Adipocyte (in vitro differentiated cells): ENCODE measurements at regions not wholly inside any gene's neighbourhood (a gene's known extent, or its start where the extent isn't known, plus 50 kb on each side); places are given as distances from the start of the nearest gene placed in this dataset.

ENCODE experiments used
- DNase-seq: peaks from one replicate; pipeline ENCODE4 v3.0.0-alpha.2; 2015; ENCODE audit warnings: low read depth
- H3K27me3 ChIP-seq: replicated peaks from 2 replicates; pipeline ENCODE4 v1.7.0; 2013; ENCODE audit warnings: mild to moderate bottlenecking, low read length, moderate library complexity; ENCODE audit not compliant: control insufficient read depth, insufficient read depth
- H3K36me3 ChIP-seq: 2 replicates; pipeline ENCODE4 v1.7.0; 2013; ENCODE audit warnings: low read length, mild to moderate bottlenecking, moderate library complexity; ENCODE audit not compliant: control insufficient read depth, insufficient read depth, severe bottlenecking
- H3K4me1 ChIP-seq: 2 replicates; pipeline ENCODE4 v1.7.0; 2013; ENCODE audit warnings: mild to moderate bottlenecking, low read length, moderate library complexity; ENCODE audit not compliant: control insufficient read depth, insufficient read depth
- H3K4me3 ChIP-seq: 2 replicates; pipeline ENCODE4 v1.7.0; 2013; ENCODE audit warnings: mild to moderate bottlenecking, low read length, moderate library complexity
- H3K9ac ChIP-seq: 2 replicates; pipeline ENCODE4 v1.7.0; 2013; ENCODE audit warnings: mild to moderate bottlenecking, low read length, moderate library complexity
- H3K9me3 ChIP-seq: 2 replicates; pipeline ENCODE4 v1.7.0; 2013; ENCODE audit warnings: mild to moderate bottlenecking, low read length, moderate library complexity; ENCODE audit not compliant: control insufficient read depth

DNA sequence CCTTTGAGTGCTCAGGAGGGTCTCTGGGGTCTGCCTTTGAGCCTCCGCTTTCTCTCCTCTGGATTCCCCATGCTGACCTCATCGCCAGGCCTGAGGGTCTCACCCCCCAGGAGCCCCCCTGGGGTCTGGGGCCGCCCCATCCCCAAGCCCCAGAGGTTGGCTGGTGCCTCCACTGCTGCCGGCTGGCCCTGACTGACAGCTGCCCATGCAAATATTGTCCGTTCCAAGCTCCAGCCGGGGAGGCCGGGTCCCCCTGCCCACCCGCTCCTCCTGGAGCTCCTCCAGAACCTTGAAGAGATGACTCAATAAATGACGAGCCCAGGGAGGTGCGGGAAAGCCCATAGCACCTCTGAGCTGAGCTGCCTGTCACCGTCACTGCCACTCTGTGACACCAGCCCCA is 173.8 kb downstream of the RBFOX3 start:
- H3K4me1 ChIP-seq = no peaks in the 10 kb centered on the region
- no peak overlapping the region for H3K9ac ChIP-seq
- H3K36me3 ChIP-seq = no peaks in the 10 kb centered on the region
- DNase-seq = no peak
- H3K9me3 ChIP-seq = peaks cover 7% of the 10 kb centered on the region
- no peak overlapping the region for H3K4me3 ChIP-seq
- peaks cover 63% of the 10 kb centered on the region for H3K27me3 ChIP-seq

GRCh38 chr17:79435962-79436361 is 174.9 kb downstream of the RBFOX3 start:
- no peaks in the 10 kb centered on the region for H3K4me1 ChIP-seq
- peaks cover 62% of the 10 kb centered on the region for H3K27me3 ChIP-seq
- no peak overlapping the region for H3K4me3 ChIP-seq
- H3K9ac ChIP-seq = no peak overlapping the region
- no peak for DNase-seq
- no peaks in the 10 kb centered on the region for H3K36me3 ChIP-seq
- peaks cover 7% of the 10 kb centered on the region for H3K9me3 ChIP-seq

- H3K36me3 ChIP-seq = no peaks in the 10 kb centered on the region
- DNase-seq = no peak
- H3K9me3 ChIP-seq = peaks cover 7% of the 10 kb centered on the region
- no peaks in the 10 kb centered on the region for H3K4me1 ChIP-seq
- no peak overlapping the region for H3K4me3 ChIP-seq
- H3K27me3 ChIP-seq = peaks cover 60% of the 10 kb centered on the region
- H3K9ac ChIP-seq = no peak overlapping the region
Observed at GRCh38 chr17:79435296-79435695, 175.6 kb downstream of the RBFOX3 start.

DNA sequence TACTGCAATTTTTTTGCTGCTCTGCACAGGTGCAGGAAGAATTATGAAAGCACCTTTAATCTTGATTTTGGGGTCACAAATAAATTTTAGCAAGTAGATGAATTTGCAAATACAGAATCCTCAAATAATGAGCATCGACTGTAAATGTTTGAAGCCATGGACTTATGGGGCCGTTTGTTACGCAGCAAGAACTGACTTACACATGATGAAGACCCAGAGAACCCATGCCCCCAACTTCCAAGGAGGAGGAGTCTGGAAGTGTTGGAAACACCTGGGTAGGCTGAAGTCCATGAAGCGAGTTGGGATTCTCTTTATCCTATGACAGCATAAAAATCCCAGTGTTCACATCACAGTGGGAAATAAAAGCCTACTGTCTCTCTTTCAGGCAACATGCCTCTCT is 176.6 kb downstream of the RBFOX3 start:
- Histone ChIP-seq H3K4me1 (no peaks in the 10 kb centered on the region), H3K9ac (no peak overlapping the region), H3K9me3 (peaks cover 7% of the 10 kb centered on the region), H3K36me3 (no peaks in the 10 kb centered on the region), H3K4me3 (no peak overlapping the region), H3K27me3 (peaks cover 54% of the 10 kb centered on the region)
- no peak for DNase-seq

DNA sequence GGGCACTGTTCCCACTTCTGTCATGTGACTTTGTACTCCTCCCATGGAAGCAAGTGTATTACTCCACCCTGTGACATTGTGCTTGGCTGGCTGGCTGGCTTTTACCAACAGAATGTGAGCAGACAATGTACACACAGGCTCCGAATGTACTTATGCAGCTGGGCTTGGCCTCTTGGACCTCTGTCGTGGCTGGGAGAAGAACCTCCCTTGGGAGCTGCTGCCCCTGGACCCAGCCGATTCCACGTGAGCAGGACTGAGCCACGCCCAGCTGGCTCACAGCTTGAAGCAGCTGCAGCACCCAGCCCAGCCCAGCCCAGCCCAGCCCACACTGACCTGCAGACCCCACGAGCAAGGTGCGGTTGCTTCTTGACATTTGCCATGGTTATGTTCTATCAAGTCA is 177.5 kb downstream of the RBFOX3 start:
- Histone ChIP-seq H3K9ac (no peak overlapping the region), H3K27me3 (peaks cover 53% of the 10 kb centered on the region), H3K9me3 (peaks cover 7% of the 10 kb centered on the region), H3K36me3 (no peaks in the 10 kb centered on the region), H3K4me1 (no peaks in the 10 kb centered on the region), H3K4me3 (no peak overlapping the region)
- DNase-seq = no peak

- Histone ChIP-seq H3K27me3 (peaks cover 49% of the 10 kb centered on the region), H3K4me1 (no peaks in the 10 kb centered on the region), H3K9ac (no peak overlapping the region), H3K4me3 (no peak overlapping the region), H3K9me3 (peaks cover 7% of the 10 kb centered on the region), H3K36me3 (no peaks in the 10 kb centered on the region)
- DNase-seq = no peak
Observed at GRCh38 chr17:79431175-79431574, 179.7 kb downstream of the RBFOX3 start.

GRCh38 chr17:79429864-79430494 is 180.9 kb downstream of the RBFOX3 start:
- Histone ChIP-seq H3K9ac (no peak overlapping the region), H3K36me3 (no peaks in the 10 kb centered on the region), H3K9me3 (peaks cover 7% of the 10 kb centered on the region), H3K4me3 (no peak overlapping the region), H3K4me1 (no peaks in the 10 kb centered on the region), H3K27me3 (peaks cover 51% of the 10 kb centered on the region)
- no peak for DNase-seq

DNA sequence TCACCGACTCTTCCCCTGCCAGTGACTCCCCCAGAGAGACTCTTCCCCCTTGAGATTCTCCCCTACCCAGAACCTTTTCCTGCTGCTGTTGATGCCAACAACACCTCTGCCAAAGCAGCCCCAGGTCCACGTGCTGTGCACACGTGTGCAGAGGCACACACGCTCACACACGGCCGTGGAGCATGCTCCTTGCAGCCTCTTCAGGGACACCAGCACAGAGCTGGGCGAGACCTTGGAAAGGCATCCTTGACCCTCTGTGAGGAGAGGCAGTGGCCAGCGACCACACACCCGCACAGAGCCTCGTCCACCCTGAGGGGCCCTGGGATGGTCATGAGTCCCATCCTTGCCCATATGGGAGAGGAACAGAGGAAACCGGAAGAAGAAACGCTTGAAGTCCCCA is 181.9 kb downstream of the RBFOX3 start:
- DNase-seq = no peak
- peaks cover 2% of the 10 kb centered on the region for H3K9me3 ChIP-seq
- no peaks in the 10 kb centered on the region for H3K36me3 ChIP-seq
- H3K4me1 ChIP-seq = no peaks in the 10 kb centered on the region
- no peak overlapping the region for H3K4me3 ChIP-seq
- H3K27me3 ChIP-seq = peaks cover 44% of the 10 kb centered on the region
- no peak overlapping the region for H3K9ac ChIP-seq

DNA sequence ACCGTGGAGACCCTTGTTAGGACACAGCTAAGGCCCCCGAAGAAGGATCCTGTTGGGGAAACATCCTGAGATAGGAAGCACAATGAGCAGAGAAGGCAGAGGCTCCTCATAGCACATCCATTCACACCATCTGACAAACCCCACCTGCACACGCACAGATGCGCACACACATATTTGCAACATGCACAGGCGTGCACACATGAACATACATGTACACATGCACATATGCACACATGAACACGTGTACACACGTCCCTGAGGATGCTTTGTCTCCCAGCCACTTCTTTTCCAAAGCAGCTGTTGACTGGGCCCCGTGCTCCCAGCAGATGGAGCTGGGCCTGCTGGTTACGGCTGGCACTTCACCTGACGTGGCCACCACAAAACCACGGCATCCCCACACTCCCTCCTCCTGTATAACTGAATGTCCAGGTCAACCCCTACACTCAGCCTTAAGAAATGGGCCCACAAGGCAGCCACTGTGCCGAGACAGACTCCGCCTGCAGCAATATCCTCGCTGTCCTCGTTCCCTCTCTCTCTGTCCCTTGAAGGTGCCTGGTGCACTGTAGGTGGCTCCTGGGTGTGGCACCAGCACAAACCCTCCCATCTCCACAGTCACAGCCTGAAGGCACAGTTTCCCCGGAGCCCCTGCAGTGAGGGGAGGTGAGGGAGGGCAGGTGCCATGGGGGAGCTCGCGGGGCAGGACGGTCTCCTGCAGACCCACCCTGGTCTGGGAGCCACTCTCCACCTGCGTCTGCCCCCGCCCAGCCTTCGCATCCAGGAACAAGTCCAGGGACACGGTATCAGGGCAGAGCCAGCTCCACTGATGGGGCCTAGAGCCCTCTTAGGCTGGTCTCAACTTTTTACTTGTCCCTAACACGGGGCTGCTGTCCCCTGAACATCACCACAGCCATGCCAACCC is 183.0 kb downstream of the RBFOX3 start:
- H3K9ac ChIP-seq = no peak overlapping the region
- no peaks in the 10 kb centered on the region for H3K4me1 ChIP-seq
- H3K4me3 ChIP-seq = no peak overlapping the region
- DNase-seq = no peak
- H3K9me3 ChIP-seq = no peaks in the 10 kb centered on the region
- H3K27me3 ChIP-seq = peaks cover 37% of the 10 kb centered on the region
- no peaks in the 10 kb centered on the region for H3K36me3 ChIP-seq

DNA sequence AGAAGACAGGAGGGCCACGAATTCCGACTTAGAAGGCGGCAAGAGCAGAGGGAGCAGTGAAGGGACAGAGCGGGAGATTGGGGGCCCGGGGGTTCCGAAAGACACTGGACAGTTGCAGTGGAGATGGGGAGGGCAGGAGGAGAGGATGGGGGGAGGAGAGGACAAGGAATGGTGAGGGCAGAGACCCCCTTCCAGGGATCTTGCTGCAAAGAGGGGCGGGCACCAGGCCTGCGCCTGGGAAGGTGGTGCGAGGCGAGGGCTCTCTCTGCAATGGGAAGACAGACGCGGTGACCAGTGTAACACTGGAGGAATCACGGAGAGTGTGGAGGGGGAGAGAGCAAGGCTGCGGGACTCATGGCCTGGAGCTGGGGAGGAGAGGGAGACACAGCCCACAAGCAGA is 185.2 kb downstream of the RBFOX3 start:
- no peaks in the 10 kb centered on the region for H3K36me3 ChIP-seq
- no peaks in the 10 kb centered on the region for H3K9me3 ChIP-seq
- DNase-seq = no peak
- no peaks in the 10 kb centered on the region for H3K4me1 ChIP-seq
- peaks cover 35% of the 10 kb centered on the region for H3K27me3 ChIP-seq
- H3K4me3 ChIP-seq = no peak overlapping the region
- no peak overlapping the region for H3K9ac ChIP-seq

DNA sequence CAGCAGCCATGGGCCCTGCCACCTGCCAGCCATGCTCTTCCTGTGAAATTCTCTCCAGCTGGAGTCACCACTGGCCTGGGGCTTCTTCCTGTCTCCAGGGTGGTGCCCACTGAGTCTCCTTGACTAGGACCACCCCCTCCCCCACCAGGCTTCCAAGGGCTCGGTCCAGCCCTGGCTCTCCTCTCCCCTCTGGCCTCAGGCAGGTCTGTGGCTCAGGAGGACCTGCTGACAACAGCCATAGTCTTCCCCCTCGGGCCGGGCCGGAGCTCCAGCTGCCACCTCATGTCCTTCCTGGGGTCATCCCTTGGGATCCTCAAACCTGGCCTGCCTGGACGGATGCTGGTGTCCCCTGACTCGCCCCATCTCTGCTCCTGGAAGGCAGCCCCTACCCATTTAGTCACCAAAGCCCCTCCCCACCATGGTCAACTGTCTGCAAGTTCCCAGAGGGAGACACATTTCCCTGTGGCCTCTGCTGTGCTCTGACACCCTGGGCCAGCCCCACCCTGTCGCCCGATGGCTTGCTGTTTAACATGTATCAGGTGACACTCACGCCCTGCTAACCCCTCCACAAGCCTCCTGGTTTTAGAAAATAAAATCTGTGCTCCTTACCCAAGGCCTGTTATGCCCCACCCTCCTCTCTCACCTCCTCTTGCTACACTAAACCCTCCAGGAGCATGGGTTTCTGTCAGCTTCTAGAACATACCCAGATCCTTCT is 186.2 kb downstream of the RBFOX3 start:
- Histone ChIP-seq H3K27me3 (peaks cover 34% of the 10 kb centered on the region), H3K36me3 (no peaks in the 10 kb centered on the region), H3K9ac (no peak overlapping the region), H3K4me1 (peaks cover 4% of the 10 kb centered on the region), H3K4me3 (no peak overlapping the region), H3K9me3 (no peaks in the 10 kb centered on the region)
- no peak for DNase-seq
